Esophagus muscularis mucosa (tissue), 3 donors: ENCODE measurements at regions not wholly inside any gene's neighbourhood (a gene's known extent, or its start where the extent isn't known, plus 50 kb on each side); places are given as distances from the start of the nearest gene placed in this dataset.

ENCODE experiments used
- POLR2A ChIP-seq: fragments of 450-650 bp; IDR thresholded peaks from one replicate; pipeline ENCODE4 v1.6.1; 2017; ENCODE audit warnings: antibody characterized with exemption, moderate library complexity, mild to moderate bottlenecking, low read depth
- TF ChIP-seq, protein P1 (sequence below), 3 experiments: fragments of 200-600 bp in 2 of 3; fragments of 450-650 bp in 1 of 3; sonication (generic) in 2 of 3; IDR thresholded peaks; one replicate each; pipeline ENCODE4 v1.5.1; 2017 to 2019; ENCODE audit warnings: antibody characterized with exemption in 3 of 3, mild to moderate bottlenecking in 2 of 3, moderate library complexity in 1 of 3

DNA sequence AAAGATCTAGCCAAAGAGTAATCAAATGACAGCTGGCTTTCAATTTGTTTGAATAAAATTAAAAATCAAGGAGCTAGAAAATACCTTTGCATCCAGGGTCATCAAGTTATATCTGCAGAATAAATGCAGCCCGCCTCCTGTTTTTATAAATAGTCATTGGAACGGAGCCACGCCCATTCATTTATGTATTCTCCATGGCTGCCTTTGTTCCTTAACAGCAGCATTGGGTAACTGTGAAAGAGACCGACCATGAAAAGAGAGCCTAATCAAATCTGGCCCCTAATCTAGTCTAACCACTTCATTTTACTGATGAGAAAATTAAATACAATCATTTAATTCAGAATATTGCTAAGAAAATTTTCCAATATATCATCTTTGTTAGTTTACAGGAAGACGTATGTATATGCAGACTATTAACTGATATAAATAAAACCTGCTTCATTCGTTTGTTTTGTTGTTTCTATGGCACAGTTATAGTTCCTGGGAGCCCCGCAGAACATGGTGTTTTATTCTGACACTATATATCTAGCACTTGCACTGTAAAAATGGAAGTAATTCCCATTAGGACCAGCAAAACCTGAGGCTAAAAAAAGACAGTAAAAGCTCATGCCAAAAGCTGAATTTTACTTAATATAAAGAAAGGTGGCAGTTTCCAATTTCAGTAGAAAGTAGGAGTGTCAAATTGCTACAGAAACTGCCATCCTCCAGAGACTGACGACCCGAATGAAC is 111.8 kb upstream of the PALMD start:
- TF ChIP-seq, protein P1, sequence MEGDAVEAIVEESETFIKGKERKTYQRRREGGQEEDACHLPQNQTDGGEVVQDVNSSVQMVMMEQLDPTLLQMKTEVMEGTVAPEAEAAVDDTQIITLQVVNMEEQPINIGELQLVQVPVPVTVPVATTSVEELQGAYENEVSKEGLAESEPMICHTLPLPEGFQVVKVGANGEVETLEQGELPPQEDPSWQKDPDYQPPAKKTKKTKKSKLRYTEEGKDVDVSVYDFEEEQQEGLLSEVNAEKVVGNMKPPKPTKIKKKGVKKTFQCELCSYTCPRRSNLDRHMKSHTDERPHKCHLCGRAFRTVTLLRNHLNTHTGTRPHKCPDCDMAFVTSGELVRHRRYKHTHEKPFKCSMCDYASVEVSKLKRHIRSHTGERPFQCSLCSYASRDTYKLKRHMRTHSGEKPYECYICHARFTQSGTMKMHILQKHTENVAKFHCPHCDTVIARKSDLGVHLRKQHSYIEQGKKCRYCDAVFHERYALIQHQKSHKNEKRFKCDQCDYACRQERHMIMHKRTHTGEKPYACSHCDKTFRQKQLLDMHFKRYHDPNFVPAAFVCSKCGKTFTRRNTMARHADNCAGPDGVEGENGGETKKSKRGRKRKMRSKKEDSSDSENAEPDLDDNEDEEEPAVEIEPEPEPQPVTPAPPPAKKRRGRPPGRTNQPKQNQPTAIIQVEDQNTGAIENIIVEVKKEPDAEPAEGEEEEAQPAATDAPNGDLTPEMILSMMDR (IDR thresholded peaks at IDR 0.05), result no peak
- no peak for TF ChIP-seq POLR2A
